HepG2 (cell line): ENCODE measurements at regions not wholly inside any gene's neighbourhood (a gene's known extent, or its start where the extent isn't known, plus 50 kb on each side); places are given as distances from the start of the nearest gene placed in this dataset.

Experiments used
- ATAC-seq: fragments of 200-7000 bp; cut with Tn5 transposase; 3 replicates; pipeline ENCODE4 v1.9.1; 2020; ENCODE audit warnings: mild to moderate bottlenecking, moderate library complexity
- BruUV-seq: library from RNA; stranded (reverse); fragments of 400-500 nt; replicated peaks from 2 replicates; lab custom pipeline; 2021; lab: Mats Ljungman, UMichigan
- CTCF ChIA-PET: fragments of 300-600 bp; formaldehyde crosslinking; extraction: SDS; loops from one replicate; lab custom pipeline; 2021; ENCODE audit warnings: low total read pairs, inconsistent platforms, low intra/inter-chr PET ratio; lab: Yijun Ruan, JAX
- POLR2A ChIA-PET: fragments of 350-600 bp; sonication (Branson Sonifier 250); formaldehyde crosslinking; loops from one replicate; lab custom pipeline; 2020; ENCODE audit warnings: antibody characterized with exemption, inconsistent platforms; lab: Yijun Ruan, JAX
- DNase-seq: peaks from one replicate; pipeline ENCODE4 v3.0.0-alpha.2; 2015; ENCODE audit warnings: low spot score
- FAIRE-seq: peaks from 3 replicates; lab custom pipeline; 2011; peaks lifted over from hg19 to GRCh38; lab: Jason Lieb, UNC
- H2AFZ ChIP-seq: one replicate; pipeline ENCODE4 v1.6.1; 2011; ENCODE audit warnings: low read length, inconsistent platforms
- H3K27ac ChIP-seq: fragments of 300-600 bp; 3 replicates; pipeline ENCODE4 v1.8.0; 2011; ENCODE audit warnings: mixed run types, mild to moderate bottlenecking, mixed read lengths, low read length, inconsistent platforms; ENCODE audit not compliant: insufficient read depth; ENCODE audit errors: extremely low read length
- H3K27me3 ChIP-seq, 2 experiments: fragments of 200-600 bp in 1 of 2; 2 replicates in 1 of 2; 3 replicates in 1 of 2; pipeline versions ENCODE4 v1.6.0 to v1.8.0; 2011; ENCODE audit warnings: low read length in 2 of 2, mild to moderate bottlenecking in 2 of 2, moderate library complexity in 2 of 2, inconsistent platforms in 1 of 2; ENCODE audit not compliant: insufficient read depth in 2 of 2, control insufficient read depth in 1 of 2
- H3K36me3 ChIP-seq, 2 experiments: fragments of 200-600 bp in 1 of 2; replicated peaks in 1 of 2; 2 replicates in 1 of 2; 3 replicates in 1 of 2; pipeline versions ENCODE4 v1.5.1 to v1.8.0; 2011; ENCODE audit warnings: low read length in 2 of 2, inconsistent platforms in 1 of 2; ENCODE audit not compliant: insufficient read depth in 2 of 2, control insufficient read depth in 1 of 2
- H3K4me1 ChIP-seq: 2 replicates; pipeline ENCODE4 v1.5.1; 2012; ENCODE audit warnings: low read length, inconsistent platforms; ENCODE audit not compliant: insufficient read depth
- H3K4me2 ChIP-seq: 2 replicates; pipeline ENCODE4 v1.6.0; 2011; ENCODE audit warnings: low read depth, low read length, inconsistent platforms
- H3K4me3 ChIP-seq, 3 experiments: fragments of 200-600 bp in 1 of 3; sonication (generic), shearing (Covaris generic) in 1 of 3; replicated peaks in 1 of 3; 2 replicates each; pipeline ENCODE4 v1.5.1; 2011 to 2016; ENCODE audit warnings: low read length in 3 of 3, inconsistent platforms in 2 of 3, low read depth in 2 of 3, mild to moderate bottlenecking in 2 of 3, control low read depth in 1 of 3, mixed read lengths in 1 of 3; ENCODE audit not compliant: insufficient read depth in 1 of 3
- H3K79me2 ChIP-seq: one replicate; pipeline ENCODE4 v1.6.1; 2011; ENCODE audit warnings: low read length, inconsistent platforms; ENCODE audit not compliant: insufficient read depth
- H3K9ac ChIP-seq: 2 replicates; pipeline ENCODE4 v1.6.0; 2011; ENCODE audit warnings: mild to moderate bottlenecking, low read depth, low read length, inconsistent platforms; ENCODE audit not compliant: insufficient read depth
- H3K9me3 ChIP-seq: 2 replicates; pipeline ENCODE4 v1.5.1; 2012; ENCODE audit warnings: mild to moderate bottlenecking, low read length
- H4K20me1 ChIP-seq: 2 replicates; pipeline ENCODE4 v1.6.0; 2011; ENCODE audit warnings: inconsistent platforms, mild to moderate bottlenecking, low read length, moderate library complexity; ENCODE audit not compliant: insufficient read depth
- CBX5 ChIP-seq: sonication (generic); formaldehyde crosslinking; IDR thresholded peaks from 2 replicates; pipeline ENCODE4 v1.4.0; 2020; ENCODE audit warnings: missing genetic modification reagents, borderline replicate concordance
- CCAR2 ChIP-seq: fragments of 200-400 bp; formaldehyde crosslinking; optimal IDR thresholded peaks from 2 replicates; pipeline ENCODE3; 2018; ENCODE audit warnings: low read depth, mild to moderate bottlenecking, low read length, moderate library complexity
- CENPBD1 ChIP-seq: sonication (generic); formaldehyde crosslinking; IDR thresholded peaks from 2 replicates; pipeline ENCODE4 v1.8.0; 2022; ENCODE audit warnings: missing genetic modification reagents, low read depth, mild to moderate bottlenecking, borderline replicate concordance
- DNMT3B ChIP-seq: conservative IDR thresholded peaks from 2 replicates; pipeline ENCODE4 v1.6.1; 2016; ENCODE audit warnings: missing biosample characterization, control low read depth
- HOMEZ ChIP-seq: IDR thresholded peaks from 2 replicates; pipeline ENCODE4 v1.6.1; 2016; ENCODE audit warnings: low read depth
- NFE2L2 ChIP-seq: fragments of 150-350 bp; IDR thresholded peaks from 2 replicates; pipeline ENCODE4 v1.6.1; 2014; ENCODE audit warnings: low read length
- NKX3-1 ChIP-seq: sonication (generic); formaldehyde crosslinking; IDR thresholded peaks from 2 replicates; pipeline ENCODE4 v1.5.0; 2020; ENCODE audit warnings: missing genetic modification reagents
- SALL1 ChIP-seq: sonication (generic); formaldehyde crosslinking; IDR thresholded peaks from 2 replicates; pipeline ENCODE4 v1.8.0; 2022; ENCODE audit warnings: mild to moderate bottlenecking, missing genetic modification reagents
- SMAD1 ChIP-seq: sonication (generic); formaldehyde crosslinking; IDR thresholded peaks from 2 replicates; pipeline ENCODE4 v1.4.0; 2020; ENCODE audit warnings: missing genetic modification reagents, low read depth, mild to moderate bottlenecking, borderline replicate concordance
- U2AF2 ChIP-seq: fragments of 200-400 bp; formaldehyde crosslinking; IDR thresholded peaks from 2 replicates; pipeline ENCODE4 v1.6.1; 2017; ENCODE audit warnings: low read depth, mild to moderate bottlenecking, low read length
- ZBTB8A ChIP-seq: sonication (generic); formaldehyde crosslinking; IDR thresholded peaks from 2 replicates; pipeline ENCODE4 v1.4.0; 2020; ENCODE audit warnings: mild to moderate bottlenecking, low read depth, missing genetic modification reagents, borderline replicate concordance
- ZC3H13 ChIP-seq: sonication (generic); formaldehyde crosslinking; IDR thresholded peaks from 2 replicates; pipeline ENCODE4 v1.8.1; 2023; ENCODE audit warnings: mild to moderate bottlenecking, missing genetic modification reagents, moderate library complexity
- ZNF251 ChIP-seq: sonication (generic); formaldehyde crosslinking; IDR thresholded peaks from 2 replicates; pipeline ENCODE4 v1.9.0; 2021; ENCODE audit warnings: mild to moderate bottlenecking, missing genetic modification reagents
- ZNF484 ChIP-seq: sonication (generic); formaldehyde crosslinking; IDR thresholded peaks from 2 replicates; pipeline ENCODE4 v1.5.1; 2020; ENCODE audit warnings: mild to moderate bottlenecking, low read depth, missing genetic modification reagents, borderline replicate concordance
- ZNF513 ChIP-seq: sonication (generic); formaldehyde crosslinking; conservative IDR thresholded peaks from 2 replicates; pipeline ENCODE4 v1.5.0; 2020; ENCODE audit warnings: missing genetic modification reagents
- ZSCAN12 ChIP-seq: sonication (generic); formaldehyde crosslinking; IDR thresholded peaks from 2 replicates; pipeline ENCODE4 v1.9.0; 2021; ENCODE audit warnings: mild to moderate bottlenecking, missing genetic modification reagents
- in situ Hi-C: cut with HindIII; loops from 2 replicates; pipeline ENCODE4 v1.10.0; 2017; ENCODE audit warnings: low pct_unique_long_range_greater_than_20kb; ENCODE audit not compliant: extremely low pct_ligation_motif_present
- intact Hi-C: fragments of 100-400 bp; cut with micrococcal nuclease; formaldehyde crosslinking; loops from one replicate; pipeline ENCODE4 v1.10.0; 2022; ENCODE audit not compliant: unreplicated experiment
- TF ChIP-seq, protein P1 (sequence below): sonication (generic); formaldehyde crosslinking; IDR thresholded peaks from 2 replicates; pipeline ENCODE4 v1.8.1; 2023; ENCODE audit warnings: mild to moderate bottlenecking, missing genetic modification reagents, borderline replicate concordance

DNA sequence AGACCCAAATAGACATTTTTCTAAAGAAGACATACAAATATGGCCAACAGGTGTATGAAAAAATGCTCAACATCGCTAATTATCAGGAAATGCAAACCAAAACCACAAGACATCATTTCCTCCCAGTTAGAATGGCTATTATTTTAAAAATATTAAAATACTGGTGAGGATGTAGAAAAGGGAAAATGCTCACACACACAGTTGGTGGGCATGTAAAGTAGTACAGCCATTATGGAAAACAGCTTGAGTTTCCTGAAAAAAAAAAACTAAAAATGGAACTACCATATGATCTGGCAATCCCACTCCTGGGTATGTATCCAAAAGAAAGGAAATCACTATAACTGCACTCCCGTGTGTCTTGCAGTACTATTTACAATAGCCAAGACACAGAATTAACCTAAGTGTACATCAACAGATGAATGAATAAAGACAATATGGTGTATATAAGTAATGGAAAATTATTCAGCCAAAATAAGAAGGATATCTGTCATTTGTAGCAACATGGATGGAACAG lies 128.9 kb upstream of the DKK2 start (continued):
- no peak for TF ChIP-seq NKX3-1 (CRISPR knock-in tag)
- TF ChIP-seq DNMT3B = no peak
- no peak for TF ChIP-seq HOMEZ
- no peak for TF ChIP-seq NFE2L2
- TF ChIP-seq, protein P1, sequence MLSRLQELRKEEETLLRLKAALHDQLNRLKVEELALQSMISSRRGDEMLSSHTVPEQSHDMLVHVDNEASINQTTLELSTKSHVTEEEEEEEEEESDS = no peak

- no peak for ATAC-seq
- TF ChIP-seq U2AF2 = no peak
- no peak for TF ChIP-seq ZBTB8A (CRISPR knock-in tag)
- no peak for TF ChIP-seq CCAR2
- TF ChIP-seq CENPBD1 (CRISPR knock-in tag) = no peak
- TF ChIP-seq ZSCAN12 (CRISPR knock-in tag) = no peak
- TF ChIP-seq ZNF513 = no peak
- TF ChIP-seq CBX5 = no peak
- no peak for TF ChIP-seq SMAD1 (CRISPR knock-in tag)
- TF ChIP-seq SALL1 (CRISPR knock-in tag) = no peak
- TF ChIP-seq ZNF484 (CRISPR knock-in tag) = no peak
- no peak for TF ChIP-seq ZNF251 (CRISPR knock-in tag)
- no peak for TF ChIP-seq ZC3H13 (CRISPR knock-in tag)
- H3K79me2 ChIP-seq = no peaks in the 10 kb centered on the region
- no peak for DNase-seq
- no peak overlapping the region for H3K4me2 ChIP-seq
- H4K20me1 ChIP-seq = no peaks in the 10 kb centered on the region
- no peak for FAIRE-seq
- H2AFZ ChIP-seq = no peak overlapping the region
- no peak overlapping the region for H3K4me3 ChIP-seq
- POLR2A ChIA-PET = no interaction called here
- no peak overlapping the region for H3K27ac ChIP-seq
- H3K36me3 ChIP-seq = no peaks in the 10 kb centered on the region
- H3K4me1 ChIP-seq = no peaks in the 10 kb centered on the region
- no peaks in the 10 kb centered on the region for H3K9me3 ChIP-seq
- CTCF ChIA-PET = no interaction called here
- intact Hi-C loops (no loop called here), in situ Hi-C loops (no loop called here)
- no TSS peak for BruUV-seq
- no peak overlapping the region for H3K9ac ChIP-seq
- no peaks in the 10 kb centered on the region for H3K27me3 ChIP-seq
Measured at GRCh38 chr4:107156443-107156842, 120.3 kb upstream of the DKK2 start.
